NCI-H1436 treated with DMSO at 0.1 percent for 48 hours (cell line): ENCODE measurements at regions not wholly inside any gene's neighbourhood (a gene's known extent, or its start where the extent isn't known, plus 50 kb on each side); places are given as distances from the start of the nearest gene placed in this dataset.

Experiments
- DNase-seq: peaks from one replicate; lab custom pipeline; 2025; lab: John Stamatoyannopoulos, UW

- no peak for DNase-seq
These were observed 123.4 kb upstream of the SLC24A5 start for GRCh38 chr15:47997195-47998080.

- no peak for DNase-seq
These were observed 122.2 kb upstream of the SLC24A5 start for GRCh38 chr15:47998619-47999019.

GRCh38 chr15:48001393-48002039 is 119.3 kb upstream of the SLC24A5 start:
- no peak for DNase-seq

- DNase-seq, result no peak
These were observed 118.0 kb upstream of the SLC24A5 start for GRCh38 chr15:48002767-48003166.

- no peak for DNase-seq
These were observed 117.3 kb upstream of the SLC24A5 start for GRCh38 chr15:48003441-48003840.

GRCh38 chr15:48005077-48005476 is 115.7 kb upstream of the SLC24A5 start:
- DNase-seq, result no peak

GRCh38 chr15:48006031-48006511 is 114.7 kb upstream of the SLC24A5 start:
- DNase-seq, result no peak

GRCh38 chr15:48010316-48010715 is 110.5 kb upstream of the SLC24A5 start:
- no peak for DNase-seq

GRCh38 chr15:48012191-48012590 is 108.6 kb upstream of the SLC24A5 start:
- no peak for DNase-seq

GRCh38 chr15:48016865-48017264 is 103.9 kb upstream of the SLC24A5 start:
- DNase-seq, result no peak

- no peak for DNase-seq
These were observed 103.0 kb upstream of the SLC24A5 start for GRCh38 chr15:48017747-48018146.

- DNase-seq, result no peak
These were observed 100.6 kb upstream of the SLC24A5 start for GRCh38 chr15:48020166-48020565.

GRCh38 chr15:48021336-48022086 is 99.3 kb upstream of the SLC24A5 start:
- DNase-seq, result peak; percentile 55

- no peak for DNase-seq
These were observed 95.7 kb upstream of the SLC24A5 start for GRCh38 chr15:48025118-48025517.

- DNase-seq, result no peak
These were observed 92.1 kb upstream of the SLC24A5 start for GRCh38 chr15:48028712-48029111.

GRCh38 chr15:48029642-48030041 is 91.1 kb upstream of the SLC24A5 start:
- no peak for DNase-seq

- DNase-seq, result no peak
These were observed 89.3 kb upstream of the SLC24A5 start for GRCh38 chr15:48031466-48031865.

GRCh38 chr15:48031973-48032372 is 88.8 kb upstream of the SLC24A5 start:
- DNase-seq, result no peak

- no peak for DNase-seq
These were observed 87.9 kb upstream of the SLC24A5 start for GRCh38 chr15:48032911-48033310.

- DNase-seq, result no peak
These were observed 82.6 kb upstream of the SLC24A5 start for GRCh38 chr15:48038221-48038620.

- no peak for DNase-seq
These were observed 80.5 kb upstream of the SLC24A5 start for GRCh38 chr15:48040166-48040817.

- no peak for DNase-seq
These were observed 79.3 kb upstream of the SLC24A5 start for GRCh38 chr15:48041454-48041853.
